SK-N-SH (cell line): ENCODE measurements at regions not wholly inside any gene's neighbourhood (a gene's known extent, or its start where the extent isn't known, plus 50 kb on each side); places are given as distances from the start of the nearest gene placed in this dataset.

Experiments used
- CTCF ChIA-PET: fragments of 300-600, 350-600 bp; formaldehyde crosslinking; extraction: SDS; loops from one replicate; lab custom pipeline; 2021; lab: Yijun Ruan, JAX
- POLR2A ChIA-PET: fragments of 350-600 bp; sonication (Branson Sonifier 250); formaldehyde crosslinking; extraction: SDS; loops from one replicate; lab custom pipeline; 2020; ENCODE audit warnings: antibody characterized with exemption, inconsistent platforms; lab: Yijun Ruan, JAX
- DNase-seq: peaks from one replicate; pipeline ENCODE4 v3.0.0; 2012
- H2AFZ ChIP-seq: fragments of 200-600 bp; sonication (generic); 2 replicates; pipeline ENCODE4 v1.8.1; 2016; ENCODE audit warnings: antibody characterized with exemption, mild to moderate bottlenecking, low read depth
- H3F3A ChIP-seq: fragments of 200-600 bp; sonication (generic); replicated peaks from 2 replicates; pipeline ENCODE3; 2016; ENCODE audit warnings: antibody characterized with exemption, mild to moderate bottlenecking; ENCODE audit not compliant: insufficient read depth
- H3K27ac ChIP-seq, 2 experiments: fragments of 200-500 bp in 1 of 2; fragments of 200-600 bp in 1 of 2; sonication (Bioruptor generic) in 1 of 2; sonication (generic), shearing (Covaris generic) in 1 of 2; 2 replicates each; pipeline versions ENCODE4 v1.5.1 to v1.6.1; 2014 to 2016; ENCODE audit warnings: low read depth in 2 of 2, inconsistent platforms in 1 of 2, low read length in 1 of 2, mild to moderate bottlenecking in 1 of 2, mixed read lengths in 1 of 2
- H3K27me3 ChIP-seq: fragments of 200-600 bp; sonication (generic), shearing (Covaris generic); 2 replicates; pipeline ENCODE4 v1.6.1; 2016; ENCODE audit warnings: mixed run types; ENCODE audit not compliant: insufficient read depth
- H3K36me3 ChIP-seq, 2 experiments: fragments of 200-500 bp in 1 of 2; fragments of 200-600 bp in 1 of 2; sonication (Bioruptor generic) in 1 of 2; sonication (generic) in 1 of 2; replicated peaks in 1 of 2; 2 replicates each; pipeline versions ENCODE3 to v1.5.1; 2014 to 2016; ENCODE audit warnings: low read length in 1 of 2, mild to moderate bottlenecking in 1 of 2; ENCODE audit not compliant: insufficient read depth in 2 of 2, control insufficient read depth in 1 of 2
- H3K4me1 ChIP-seq, 2 experiments: fragments of 200-500 bp in 1 of 2; fragments of 200-600 bp in 1 of 2; sonication (Bioruptor generic) in 1 of 2; sonication (generic), shearing (Covaris generic) in 1 of 2; 2 replicates each; pipeline versions ENCODE4 v1.5.1 to v1.6.1; 2014 to 2016; ENCODE audit warnings: low read depth in 1 of 2, low read length in 1 of 2, mixed run types in 1 of 2; ENCODE audit not compliant: insufficient read depth in 2 of 2, control insufficient read depth in 1 of 2
- H3K4me2 ChIP-seq: fragments of 200-600 bp; sonication (generic), shearing (Covaris generic); 2 replicates; pipeline ENCODE4 v1.6.1; 2017; ENCODE audit warnings: mixed run types
- H3K4me3 ChIP-seq, 2 experiments: fragments of 200-500 bp in 1 of 2; fragments of 200-600 bp in 1 of 2; sonication (Bioruptor generic) in 1 of 2; sonication (generic), shearing (Covaris generic) in 1 of 2; 2 replicates each; pipeline versions ENCODE4 v1.5.1 to v1.8.1; 2014 to 2016; ENCODE audit warnings: low read depth in 2 of 2, inconsistent platforms in 1 of 2, low read length in 1 of 2, mild to moderate bottlenecking in 1 of 2, mixed read lengths in 1 of 2, moderate library complexity in 1 of 2
- H3K79me2 ChIP-seq: fragments of 200-600 bp; sonication (generic); 2 replicates; pipeline ENCODE4 v1.8.1; 2017; ENCODE audit warnings: mild to moderate bottlenecking; ENCODE audit not compliant: insufficient read depth
- H3K9ac ChIP-seq: fragments of 200-600 bp; sonication (generic); 2 replicates; pipeline ENCODE4 v1.6.1; 2017; ENCODE audit warnings: mixed run types
- H3K9me2 ChIP-seq: fragments of 200-600 bp; sonication (generic); 2 replicates; pipeline ENCODE4 v1.6.1; 2017; ENCODE audit warnings: mixed run types
- H3K9me3 ChIP-seq: fragments of 200-600 bp; sonication (generic); 2 replicates; pipeline ENCODE4 v1.6.1; 2017; ENCODE audit warnings: mixed run types, mild to moderate bottlenecking, moderate library complexity
- H4K20me1 ChIP-seq: fragments of 200-600 bp; sonication (generic); 2 replicates; pipeline ENCODE4 v1.6.1; 2017; ENCODE audit warnings: mild to moderate bottlenecking, mixed run types; ENCODE audit not compliant: insufficient read depth
- CHD2 ChIP-seq: fragments of 150-350 bp; IDR thresholded peaks from 2 replicates; pipeline ENCODE4 v1.6.1; 2018; ENCODE audit warnings: low read length; ENCODE audit not compliant: partially characterized antibody
- ELF1 ChIP-seq: IDR thresholded peaks from 2 replicates; pipeline ENCODE4 v1.4.0; 2012
- EP300 ChIP-seq, 2 experiments: IDR thresholded peaks; 2 replicates each; pipeline versions ENCODE4 v1.4.0 to v1.6.1; 2012; ENCODE audit warnings: borderline replicate concordance in 1 of 2, low read depth in 1 of 2, low read length in 1 of 2
- EZH2phosphoT487 ChIP-seq: fragments of 200-600 bp; sonication (generic); IDR thresholded peaks from 2 replicates; pipeline ENCODE4 v1.6.1; 2017; ENCODE audit warnings: low read depth, mixed run types, mild to moderate bottlenecking, antibody characterized with exemption, moderate library complexity, borderline replicate concordance
- FOXJ3 ChIP-seq: sonication (generic); formaldehyde crosslinking; IDR thresholded peaks from 2 replicates; pipeline ENCODE4 v1.5.1; 2020; ENCODE audit warnings: mild to moderate bottlenecking, missing genetic modification reagents
- JUND ChIP-seq: IDR thresholded peaks from 2 replicates; pipeline ENCODE4 v1.4.0; 2012
- MXI1 ChIP-seq: IDR thresholded peaks from 2 replicates; pipeline ENCODE4 v1.6.1; 2012; ENCODE audit warnings: mild to moderate bottlenecking, low read depth, low read length, improper control_type of control experiment
- NRF1 ChIP-seq: IDR thresholded peaks from 2 replicates; pipeline ENCODE4 v1.6.1; 2012; ENCODE audit warnings: low read depth, mild to moderate bottlenecking, low read length
- PBX3 ChIP-seq: IDR thresholded peaks from 2 replicates; pipeline ENCODE4; 2012
- REST ChIP-seq: IDR thresholded peaks from 2 replicates; pipeline ENCODE4 v1.6.1; 2012; ENCODE audit warnings: mild to moderate bottlenecking, low read depth, low read length, moderate library complexity
- RFX5 ChIP-seq: IDR thresholded peaks from 2 replicates; pipeline ENCODE4 v1.6.1; 2012; ENCODE audit warnings: mild to moderate bottlenecking, improper control_type of control experiment, low read length
- SIN3A ChIP-seq: IDR thresholded peaks from 2 replicates; pipeline ENCODE4 v1.6.1; 2012; ENCODE audit warnings: low read depth, mild to moderate bottlenecking, low read length, moderate library complexity, borderline replicate concordance
- ZBTB33 ChIP-seq: IDR thresholded peaks from 2 replicates; pipeline ENCODE4 v1.4.0; 2012; ENCODE audit warnings: low read depth, borderline replicate concordance
- WGBS: methylation state at CpG from one replicate; pipeline ENCODE4 v1.1.6; 2017; ENCODE audit warnings: low lambda C conversion rate; 5-methylcytosine and 5-hydroxymethylcytosine counted together

- Histone ChIP-seq H4K20me1 (no peaks in the 10 kb centered on the region), H3K9me2 (no peaks in the 10 kb centered on the region), H2AFZ (no peak overlapping the region), H3K4me2 (no peak overlapping the region), H3K27me3 (no peaks in the 10 kb centered on the region), H3K4me3 (no peak overlapping the region), H3K27ac (no peak overlapping the region), H3K79me2 (no peaks in the 10 kb centered on the region), H3K36me3 (no peaks in the 10 kb centered on the region), H3K9ac (no peak overlapping the region), H3K9me3 (no peaks in the 10 kb centered on the region), H3F3A (no peaks in the 10 kb centered on the region), H3K4me1 (peaks cover 0 to 3% of the 10 kb centered on the region in 2 experiments; a peak in 2 of 4 replicates)
- no peak for TF ChIP-seq PBX3
- POLR2A ChIA-PET = no interaction called here
- DNase-seq = no peak
- CTCF ChIA-PET = interaction anchor here (1.1 to 1.2 kb wide), 2 partner anchors 113 to 238 kb away, joined by 3 to 4 read pairs; no protein-coding TSS in a partner anchor
Observed at GRCh38 chr3:112741983-112742382, 101.0 kb upstream of the CCDC80 start.

GRCh38 chr3:112740835-112741234 is 99.9 kb upstream of the CCDC80 start:
- H3K36me3 ChIP-seq = no peaks in the 10 kb centered on the region
- TF ChIP-seq ELF1 (no peak), CHD2 (no peak), EZH2phosphoT487 (no peak), ZBTB33 (no peak), JUND (no peak), RFX5 (no peak)
- CTCF ChIA-PET = interaction anchor here (0.7 to 1.3 kb wide), 2 partner anchors 98 to 238 kb away, joined by 3 to 5 read pairs; no protein-coding TSS in a partner anchor
- H3K79me2 ChIP-seq = no peaks in the 10 kb centered on the region
- H4K20me1 ChIP-seq = no peaks in the 10 kb centered on the region
- no peak overlapping the region for H3K4me3 ChIP-seq
- no peaks in the 10 kb centered on the region for H3K9me2 ChIP-seq
- POLR2A ChIA-PET = no interaction called here
- no peaks in the 10 kb centered on the region for H3F3A ChIP-seq
- no peaks in the 10 kb centered on the region for H3K27me3 ChIP-seq
- DNase-seq = no peak
- H2AFZ ChIP-seq = no peak overlapping the region
- no peaks in the 10 kb centered on the region; a peak in 1 of 4 replicates for H3K4me1 ChIP-seq
- no peaks in the 10 kb centered on the region for H3K9me3 ChIP-seq
- no peak overlapping the region for H3K4me2 ChIP-seq
- 88% methylated on average over 4 of the region's 4 CpGs for WGBS
- no peak overlapping the region for H3K9ac ChIP-seq
- H3K27ac ChIP-seq = no peak overlapping the region

GRCh38 chr3:112739252-112739965 is 98.5 kb upstream of the CCDC80 start:
- DNase-seq = no peak
- no peaks in the 10 kb centered on the region; a peak in 1 of 4 replicates for H3K4me1 ChIP-seq
- H3K79me2 ChIP-seq = no peaks in the 10 kb centered on the region
- WGBS = 48% methylated on average over 1 of the region's 1 CpG
- H3K4me2 ChIP-seq = no peak overlapping the region
- H3F3A ChIP-seq = no peaks in the 10 kb centered on the region
- H4K20me1 ChIP-seq = no peaks in the 10 kb centered on the region
- H3K27me3 ChIP-seq = no peaks in the 10 kb centered on the region
- H3K9me3 ChIP-seq = no peaks in the 10 kb centered on the region
- ChIA-PET POLR2A (no interaction called here), CTCF (interaction anchor here (0.6 to 1.3 kb wide), 2 partner anchors 96 to 240 kb away, joined by 3 to 5 read pairs; no protein-coding TSS in a partner anchor)
- peak overlapping the region; percentile 29; the same call in 1 of the 2 replicates for H2AFZ ChIP-seq
- H3K4me3 ChIP-seq = no peak overlapping the region
- H3K36me3 ChIP-seq = no peaks in the 10 kb centered on the region
- H3K9me2 ChIP-seq = no peaks in the 10 kb centered on the region
- H3K27ac ChIP-seq = no peak overlapping the region
- no peak overlapping the region for H3K9ac ChIP-seq
- TF ChIP-seq NRF1 (no peak), MXI1 (no peak), SIN3A (no peak), REST (no peak), EP300 (IDR thresholded peaks at IDR 0.05; ENCODE audit: borderline replicate concordance in 1 of 2, low read depth in 1 of 2, low read length in 1 of 2) (no peak), FOXJ3 (CRISPR knock-in tag) (no peak), PBX3 (no peak), JUND (no peak)
